Activated CD8-positive, alpha-beta T cell treated with anti-CD3 and anti-CD28 coated beads for 36 hours (primary cell): ENCODE measurements at regions not wholly inside any gene's neighbourhood (a gene's known extent, or its start where the extent isn't known, plus 50 kb on each side); places are given as distances from the start of the nearest gene placed in this dataset.

Experiments
- ATAC-seq: fragments of 200-7000 bp; cut with Tn5 transposase; one replicate; pipeline ENCODE4 v1.10.0; 2021; ENCODE audit warnings: mild to moderate bottlenecking, moderate library complexity
- CTCF ChIA-PET: fragments of 350-600 bp; sonication (Branson Sonifier 250); formaldehyde crosslinking; loops from one replicate; lab custom pipeline; 2021; ENCODE audit warnings: antibody characterized with exemption; lab: Charles Lee
- POLR2A ChIA-PET: fragments of 350-600 bp; sonication (Branson Sonifier 250); formaldehyde crosslinking; loops from one replicate; lab custom pipeline; 2021; ENCODE audit warnings: antibody characterized with exemption; lab: Charles Lee
- DNase-seq: peaks from one replicate; pipeline ENCODE4 v3.0.0-alpha.2; 2020
- H3K27ac Mint-ChIP-seq: one replicate; pipeline ENCODE4 v1.8.0; 2021; ENCODE audit warnings: mild to moderate bottlenecking, mixed read lengths
- H3K27me3 Mint-ChIP-seq: one replicate; pipeline ENCODE4 v1.8.0; 2021; ENCODE audit warnings: mixed read lengths
- H3K36me3 Mint-ChIP-seq: one replicate; pipeline ENCODE4 v1.8.0; 2021; ENCODE audit warnings: low read depth, mixed read lengths
- H3K4me1 Mint-ChIP-seq: one replicate; pipeline ENCODE4 v1.8.0; 2021; ENCODE audit warnings: low read depth, mixed read lengths
- H3K4me3 Mint-ChIP-seq: one replicate; pipeline ENCODE4 v1.8.0; 2021; ENCODE audit warnings: mild to moderate bottlenecking, moderate library complexity, mixed read lengths
- H3K9me3 Mint-ChIP-seq: one replicate; pipeline ENCODE4 v1.8.0; 2021; ENCODE audit warnings: mixed read lengths
- intact Hi-C: fragments of 100-400 bp; cut with micrococcal nuclease; formaldehyde crosslinking; loops from one replicate; pipeline ENCODE4 v1.10.0; 2022
- TF ChIP-seq, protein P1 (sequence below): fragments of 200-600 bp; IDR thresholded peaks from one replicate; pipeline ENCODE4 v1.8.0; 2022; ENCODE audit warnings: antibody characterized with exemption, mild to moderate bottlenecking

DNA sequence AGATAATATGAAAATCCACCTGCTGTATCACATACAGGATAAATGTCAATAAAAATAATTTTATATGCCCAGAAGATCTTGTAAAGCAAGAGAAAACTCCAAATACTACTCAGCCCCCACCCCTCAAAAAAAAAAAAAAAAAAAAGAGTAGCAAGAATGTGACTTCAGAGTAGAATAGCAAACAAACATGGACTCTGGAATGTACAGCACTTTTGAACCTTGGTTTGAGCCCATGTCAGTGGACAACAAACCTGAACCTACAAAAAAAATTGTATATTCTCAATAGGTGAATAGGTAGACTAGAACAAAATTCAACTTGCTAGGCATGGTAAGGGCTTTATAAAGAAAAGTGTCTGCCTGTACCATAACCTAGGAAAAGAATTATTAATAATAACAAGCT is 428.0 kb downstream of the SLITRK6 start:
- TF ChIP-seq, protein P1, sequence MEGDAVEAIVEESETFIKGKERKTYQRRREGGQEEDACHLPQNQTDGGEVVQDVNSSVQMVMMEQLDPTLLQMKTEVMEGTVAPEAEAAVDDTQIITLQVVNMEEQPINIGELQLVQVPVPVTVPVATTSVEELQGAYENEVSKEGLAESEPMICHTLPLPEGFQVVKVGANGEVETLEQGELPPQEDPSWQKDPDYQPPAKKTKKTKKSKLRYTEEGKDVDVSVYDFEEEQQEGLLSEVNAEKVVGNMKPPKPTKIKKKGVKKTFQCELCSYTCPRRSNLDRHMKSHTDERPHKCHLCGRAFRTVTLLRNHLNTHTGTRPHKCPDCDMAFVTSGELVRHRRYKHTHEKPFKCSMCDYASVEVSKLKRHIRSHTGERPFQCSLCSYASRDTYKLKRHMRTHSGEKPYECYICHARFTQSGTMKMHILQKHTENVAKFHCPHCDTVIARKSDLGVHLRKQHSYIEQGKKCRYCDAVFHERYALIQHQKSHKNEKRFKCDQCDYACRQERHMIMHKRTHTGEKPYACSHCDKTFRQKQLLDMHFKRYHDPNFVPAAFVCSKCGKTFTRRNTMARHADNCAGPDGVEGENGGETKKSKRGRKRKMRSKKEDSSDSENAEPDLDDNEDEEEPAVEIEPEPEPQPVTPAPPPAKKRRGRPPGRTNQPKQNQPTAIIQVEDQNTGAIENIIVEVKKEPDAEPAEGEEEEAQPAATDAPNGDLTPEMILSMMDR, result no peak
- Mint-ChIP-seq H3K4me3 (no peak overlapping the region), H3K36me3 (no peaks in the 10 kb centered on the region), H3K4me1 (no peaks in the 10 kb centered on the region), H3K9me3 (peaks cover 1% of the 10 kb centered on the region), H3K27me3 (no peaks in the 10 kb centered on the region), H3K27ac (no peak overlapping the region)
- no peak for ATAC-seq
- no peak for DNase-seq
- CTCF ChIA-PET, result no interaction called here
- POLR2A ChIA-PET, result interaction anchor here (0.6 kb wide), 1 partner anchor 112 kb away, joined by 3 read pairs; no protein-coding TSS in a partner anchor
- intact Hi-C loops, result no loop called here

DNA sequence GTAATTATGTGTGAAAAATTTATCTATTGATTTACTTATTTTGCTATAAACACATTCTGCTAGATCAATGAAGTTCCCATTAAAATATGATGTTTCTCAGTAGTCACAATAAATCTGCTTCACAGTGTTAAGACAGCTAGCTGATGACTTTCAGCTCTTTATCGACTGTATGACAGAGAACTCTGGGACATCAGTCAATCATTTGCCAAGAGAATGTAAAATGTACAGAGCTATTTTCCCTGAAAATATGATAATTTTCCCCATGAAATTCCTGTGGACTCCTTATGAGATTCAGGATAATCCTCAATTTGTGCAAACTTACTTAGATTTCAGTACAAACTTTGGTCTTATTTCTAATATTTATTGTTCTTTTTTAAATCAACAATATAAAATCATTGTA is 430.5 kb downstream of the SLITRK6 start:
- POLR2A ChIA-PET, result no interaction called here
- no peak overlapping the region for H3K4me3 Mint-ChIP-seq
- ATAC-seq (no peak), DNase-seq (no peak)
- H3K9me3 Mint-ChIP-seq, result peaks cover 1% of the 10 kb centered on the region
- H3K4me1 Mint-ChIP-seq, result no peaks in the 10 kb centered on the region
- no peaks in the 10 kb centered on the region for H3K27me3 Mint-ChIP-seq
- CTCF ChIA-PET, result no interaction called here
- no peaks in the 10 kb centered on the region for H3K36me3 Mint-ChIP-seq
- H3K27ac Mint-ChIP-seq, result no peak overlapping the region
- intact Hi-C loops, result no loop called here
- TF ChIP-seq, protein P1, result no peak

DNA sequence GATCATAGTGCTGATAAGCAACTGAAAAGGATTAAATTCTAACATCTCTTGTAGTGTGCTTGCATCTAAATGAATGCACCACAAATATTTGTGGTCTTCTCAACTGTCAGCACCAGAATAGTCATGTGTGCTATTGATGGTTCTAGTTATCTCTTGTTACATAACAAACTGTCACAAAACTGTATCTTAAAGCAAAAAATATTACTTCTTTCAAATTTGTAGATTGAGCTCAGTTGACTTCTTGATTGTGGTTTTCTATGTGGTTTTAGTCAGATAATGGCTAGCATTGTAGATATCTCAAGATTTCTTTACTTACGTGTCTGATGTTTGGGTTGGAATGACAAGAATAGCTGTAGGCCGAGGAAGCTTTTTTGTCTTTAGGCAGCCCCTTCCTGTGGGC is 431.3 kb downstream of the SLITRK6 start:
- POLR2A ChIA-PET, result no interaction called here
- CTCF ChIA-PET, result no interaction called here
- no peak for DNase-seq
- ATAC-seq, result no peak
- Mint-ChIP-seq H3K9me3 (peaks cover 1% of the 10 kb centered on the region), H3K27ac (no peak overlapping the region), H3K4me3 (no peak overlapping the region), H3K27me3 (no peaks in the 10 kb centered on the region), H3K4me1 (no peaks in the 10 kb centered on the region), H3K36me3 (no peaks in the 10 kb centered on the region)
- intact Hi-C loops, result no loop called here
- TF ChIP-seq, protein P1, result no peak

- POLR2A ChIA-PET, result no interaction called here
- no peak for ATAC-seq
- CTCF ChIA-PET, result no interaction called here
- Mint-ChIP-seq H3K27ac (no peak overlapping the region), H3K27me3 (no peaks in the 10 kb centered on the region), H3K9me3 (no peaks in the 10 kb centered on the region), H3K4me1 (no peaks in the 10 kb centered on the region), H3K4me3 (no peak overlapping the region), H3K36me3 (no peaks in the 10 kb centered on the region)
- TF ChIP-seq, protein P1, result no peak
- intact Hi-C loops, result no loop called here
- no peak for DNase-seq
These were observed 432.3 kb downstream of the SLITRK6 start for GRCh38 chr13:85366759-85367417.

DNA sequence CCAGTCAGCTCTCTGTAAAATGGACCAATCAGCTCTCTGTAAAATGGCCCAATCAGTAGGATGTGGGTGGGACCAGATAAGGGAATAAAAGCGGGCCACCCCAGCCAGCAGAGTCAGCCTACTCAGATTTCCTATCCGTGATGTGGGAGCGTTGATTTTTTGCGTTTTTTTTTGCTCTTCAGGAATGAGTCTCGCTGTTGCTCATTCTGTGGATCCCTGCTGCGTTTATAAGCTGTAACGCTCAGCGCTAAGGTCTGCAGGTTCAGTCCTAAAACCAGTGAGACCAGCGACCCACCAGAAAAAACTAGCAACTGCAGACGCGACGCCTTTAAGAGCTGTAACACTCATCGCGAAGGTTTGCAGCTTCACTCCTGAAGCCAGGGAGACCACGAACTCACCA is 435.7 kb downstream of the SLITRK6 start:
- CTCF ChIA-PET, result no interaction called here
- H3K9me3 Mint-ChIP-seq, result no peaks in the 10 kb centered on the region
- H3K4me1 Mint-ChIP-seq, result no peaks in the 10 kb centered on the region
- no peak for ATAC-seq
- no peaks in the 10 kb centered on the region for H3K27me3 Mint-ChIP-seq
- POLR2A ChIA-PET, result no interaction called here
- no peak overlapping the region for H3K27ac Mint-ChIP-seq
- no peaks in the 10 kb centered on the region for H3K36me3 Mint-ChIP-seq
- no peak for DNase-seq
- TF ChIP-seq, protein P1, result no peak
- no peak overlapping the region for H3K4me3 Mint-ChIP-seq
- intact Hi-C loops, result no loop called here
